H1 (cell line): ENCODE measurements at regions not wholly inside any gene's neighbourhood (a gene's known extent, or its start where the extent isn't known, plus 50 kb on each side); places are given as distances from the start of the nearest gene placed in this dataset.
"Not testable (repeated sequence)": the region's sequence is repeated elsewhere in the genome, so short reads cannot be mapped to it uniquely, and the experiment has no call there.

Experiments used
- CTCF ChIA-PET: fragments of 300-600 bp; sonication (Branson Sonifier 250); formaldehyde crosslinking; loops from one replicate; lab custom pipeline; 2021; ENCODE audit not compliant: partially characterized antibody; lab: Charles Lee
- POLR2A ChIA-PET: fragments of 300-600 bp; sonication (Branson Sonifier 250); formaldehyde crosslinking; loops from one replicate; lab custom pipeline; 2021; ENCODE audit warnings: inconsistent platforms; ENCODE audit not compliant: partially characterized antibody; lab: Charles Lee
- DNase-seq, 2 experiments: peaks; one replicate each; pipeline versions ENCODE4 v3.0.0 to v3.0.0-alpha.2; 2010 to 2022; ENCODE audit warnings: low spot score in 2 of 2, low read depth in 1 of 2, mixed read lengths in 1 of 2
- FAIRE-seq: peaks from 2 replicates; lab custom pipeline; 2011; peaks lifted over from hg19 to GRCh38; lab: Jason Lieb, UNC
- H2AFZ ChIP-seq: 2 replicates; pipeline ENCODE4 v1.8.1; 2012; ENCODE audit warnings: low read length, inconsistent platforms
- H2AK5ac ChIP-seq: 2 replicates; pipeline ENCODE4 v1.6.1; 2013; ENCODE audit warnings: low read depth, low read length
- H2BK120ac ChIP-seq: replicated peaks from 2 replicates; pipeline ENCODE3; 2013; ENCODE audit warnings: low read depth, low read length, inconsistent platforms
- H2BK12ac ChIP-seq: 2 replicates; pipeline ENCODE4 v1.6.1; 2013; ENCODE audit warnings: low read depth, low read length
- H2BK15ac ChIP-seq: 2 replicates; pipeline ENCODE4 v1.6.1; 2013; ENCODE audit warnings: low read length
- H2BK20ac ChIP-seq: 2 replicates; pipeline ENCODE4 v1.6.1; 2013; ENCODE audit warnings: low read length
- H2BK5ac ChIP-seq: 2 replicates; pipeline ENCODE4 v1.6.1; 2013; ENCODE audit warnings: low read depth, low read length
- H3K14ac ChIP-seq: 2 replicates; pipeline ENCODE4 v1.6.1; 2013; ENCODE audit warnings: inconsistent platforms; ENCODE audit not compliant: insufficient read length
- H3K18ac ChIP-seq: 2 replicates; pipeline ENCODE4 v1.6.1; 2013; ENCODE audit warnings: low read length; ENCODE audit errors: extremely low read depth
- H3K23ac ChIP-seq: 2 replicates; pipeline ENCODE4 v1.6.1; 2013; ENCODE audit warnings: inconsistent platforms; ENCODE audit not compliant: insufficient read length
- H3K23me2 ChIP-seq: 2 replicates; pipeline ENCODE4 v1.6.1; 2013; ENCODE audit warnings: low read depth, low read length
- H3K27ac ChIP-seq: 2 replicates; pipeline ENCODE4 v1.6.1; 2011; ENCODE audit warnings: low read depth, low read length, inconsistent platforms
- H3K27me3 ChIP-seq, 4 experiments: replicated peaks in 1 of 4; 1 replicate in 1 of 4; 2 replicates in 3 of 4; pipeline versions ENCODE4 v1.6.1 to v1.8.1; 2011 to 2013; ENCODE audit warnings: low read length in 3 of 4, mild to moderate bottlenecking in 3 of 4, inconsistent platforms in 2 of 4, mixed read lengths in 2 of 4, moderate library complexity in 1 of 4; ENCODE audit not compliant: control insufficient read depth in 3 of 4, insufficient read depth in 3 of 4; ENCODE audit errors: extremely low read depth in 1 of 4
- H3K36me3 ChIP-seq, 4 experiments: 2 replicates each; pipeline versions ENCODE4 v1.6.1 to v1.8.1; 2011 to 2013; ENCODE audit warnings: mild to moderate bottlenecking in 4 of 4, low read length in 3 of 4, moderate library complexity in 2 of 4, control low read depth in 1 of 4, inconsistent platforms in 1 of 4; ENCODE audit not compliant: insufficient read depth in 4 of 4, control insufficient read depth in 2 of 4
- H3K4ac ChIP-seq: replicated peaks from 2 replicates; pipeline ENCODE3; 2013; ENCODE audit warnings: low read length, low read depth, mixed read lengths, inconsistent platforms; ENCODE audit not compliant: insufficient read length
- H3K4me1 ChIP-seq, 4 experiments: replicated peaks in 1 of 4; 1 replicate in 1 of 4; 2 replicates in 3 of 4; pipeline versions ENCODE4 v1.6.1 to v1.8.1; 2011 to 2013; ENCODE audit warnings: low read length in 3 of 4, inconsistent platforms in 2 of 4, mixed read lengths in 1 of 4; ENCODE audit not compliant: insufficient read depth in 4 of 4, control insufficient read depth in 3 of 4
- H3K4me2 ChIP-seq, 2 experiments: 2 replicates each; pipeline versions ENCODE4 v1.6.1 to v1.8.1; 2011 to 2013; ENCODE audit warnings: low read depth in 2 of 2, low read length in 2 of 2, control low read depth in 1 of 2, inconsistent platforms in 1 of 2, mild to moderate bottlenecking in 1 of 2; ENCODE audit not compliant: insufficient read depth in 1 of 2
- H3K4me3 ChIP-seq, 4 experiments: fragments of 200-600, 300-600 bp in 1 of 4; sonication (generic), shearing (Covaris generic), sonication (Bioruptor Twin) in 1 of 4; 2 replicates each; pipeline versions ENCODE4 v1.5.1 to v1.8.1; 2011 to 2016; ENCODE audit warnings: low read length in 4 of 4, low read depth in 3 of 4, control low read depth in 2 of 4, inconsistent platforms in 2 of 4, mild to moderate bottlenecking in 2 of 4, mixed read lengths in 1 of 4, moderate library complexity in 1 of 4; ENCODE audit not compliant: insufficient read depth in 2 of 4; ENCODE audit errors: extremely low read depth in 1 of 4
- H3K56ac ChIP-seq: replicated peaks from 2 replicates; pipeline ENCODE3; 2013; ENCODE audit warnings: low read depth, mild to moderate bottlenecking, mixed read lengths, low read length, inconsistent platforms; ENCODE audit not compliant: insufficient read length
- H3K79me1 ChIP-seq: 2 replicates; pipeline ENCODE4 v1.6.1; 2013; ENCODE audit warnings: low read depth, low read length, control low read depth
- H3K79me2 ChIP-seq, 2 experiments: 2 replicates each; pipeline versions ENCODE4 v1.6.1 to v1.8.1; 2012 to 2013; ENCODE audit warnings: low read length in 2 of 2, mild to moderate bottlenecking in 2 of 2, inconsistent platforms in 1 of 2; ENCODE audit not compliant: insufficient read depth in 2 of 2, control insufficient read depth in 1 of 2
- H3K9ac ChIP-seq, 4 experiments: replicated peaks in 1 of 4; 1 replicate in 1 of 4; 2 replicates in 3 of 4; pipeline versions ENCODE4 v1.6.1 to v1.8.1; 2011 to 2013; ENCODE audit warnings: low read depth in 3 of 4, low read length in 3 of 4, control low read depth in 2 of 4, mild to moderate bottlenecking in 2 of 4, moderate library complexity in 2 of 4, inconsistent platforms in 1 of 4; ENCODE audit errors: extremely low read depth in 1 of 4
- H3K9me3 ChIP-seq, 2 experiments: 2 replicates each; pipeline versions ENCODE4 v1.6.1 to v1.8.1; 2012 to 2013; ENCODE audit warnings: mild to moderate bottlenecking in 2 of 2, moderate library complexity in 2 of 2, control low read depth in 1 of 2, inconsistent platforms in 1 of 2, low read depth in 1 of 2, low read length in 1 of 2, mixed read lengths in 1 of 2; ENCODE audit not compliant: insufficient read depth in 2 of 2
- H4K20me1 ChIP-seq, 2 experiments: replicated peaks in 1 of 2; 2 replicates each; pipeline versions ENCODE3 to v1.8.1; 2011 to 2013; ENCODE audit warnings: inconsistent platforms in 2 of 2, low read length in 2 of 2, mild to moderate bottlenecking in 1 of 2; ENCODE audit not compliant: insufficient read depth in 2 of 2, control insufficient read depth in 1 of 2
- H4K5ac ChIP-seq: 2 replicates; pipeline ENCODE4 v1.6.1; 2013; ENCODE audit warnings: low read length, low read depth, mixed read lengths, inconsistent platforms; ENCODE audit not compliant: insufficient read length
- H4K8ac ChIP-seq: 2 replicates; pipeline ENCODE4 v1.8.0; 2013; ENCODE audit warnings: mild to moderate bottlenecking, moderate library complexity, low read length, inconsistent platforms; ENCODE audit not compliant: insufficient read depth; ENCODE audit errors: extremely low read depth
- H4K91ac ChIP-seq: replicated peaks from 2 replicates; pipeline ENCODE3; 2013; ENCODE audit warnings: low read length, mixed read lengths, inconsistent platforms; ENCODE audit not compliant: insufficient read length
- WGBS, 2 experiments: shearing (Covaris generic) in 1 of 2; methylation state at CpG; one replicate each; pipeline versions ENCODE4 v1.1.6 to v1.1.7; 2013 to 2015; ENCODE audit warnings: low lambda C conversion rate in 2 of 2, mixed read lengths in 2 of 2, inconsistent platforms in 1 of 2, low coverage in 1 of 2, missing lambda C conversion rate in 1 of 2; ENCODE audit not compliant: insufficient replicate concordance in 2 of 2, insufficient coverage in 1 of 2, insufficient read length in 1 of 2; ENCODE audit errors: extremely low coverage in 1 of 2, missing lambda C conversion rate in 1 of 2; 5-methylcytosine and 5-hydroxymethylcytosine counted together

DNA sequence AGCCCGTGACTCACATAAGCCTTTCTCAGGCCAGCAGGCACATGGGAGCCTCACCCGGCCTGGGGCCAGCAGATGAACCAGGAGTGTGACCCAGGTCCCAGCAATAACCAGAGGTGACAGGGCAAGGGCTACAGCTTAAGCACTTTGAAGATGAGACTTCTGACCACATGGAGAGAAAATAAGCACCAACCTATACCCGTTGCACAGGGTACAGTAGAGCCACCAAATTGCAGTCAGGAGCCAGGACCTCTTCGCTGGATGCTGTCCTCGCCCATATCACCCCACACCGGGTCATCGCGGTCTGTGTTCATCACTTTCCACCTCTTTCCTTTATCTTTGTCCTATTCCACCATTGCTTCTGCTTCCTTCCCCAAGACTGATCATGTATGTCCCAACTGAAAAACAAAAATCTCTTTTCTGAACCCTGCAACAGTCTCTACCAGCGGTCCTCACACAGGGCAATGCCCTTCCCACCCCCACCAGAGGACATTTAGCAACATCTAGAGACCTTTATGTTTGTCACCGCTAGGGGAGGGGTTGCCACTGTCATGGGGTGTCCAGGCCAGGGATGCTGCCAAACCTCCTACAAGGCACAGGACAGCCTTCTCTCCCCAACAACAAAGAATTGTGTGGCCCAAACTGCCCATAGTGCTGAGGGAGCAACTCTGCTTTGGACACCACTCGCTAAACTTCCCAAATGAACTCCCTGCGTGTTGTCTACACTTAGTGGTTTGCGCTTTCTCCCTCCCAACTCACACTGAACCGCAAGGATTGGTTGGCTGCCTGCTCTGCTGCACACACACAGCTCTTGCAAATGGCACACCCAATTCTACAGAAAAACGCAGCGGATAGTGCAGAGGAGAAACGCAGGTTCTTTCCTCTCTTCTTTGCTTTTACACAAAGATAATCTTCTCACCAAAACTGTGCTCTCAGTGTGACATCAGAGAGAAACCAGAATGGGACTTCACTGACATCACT is 219.4 kb upstream of the FRG1 start:
- H2BK20ac ChIP-seq, H3K56ac ChIP-seq, H3K36me3 ChIP-seq, H3K9ac ChIP-seq, H3K27ac ChIP-seq, H3K4ac ChIP-seq, H4K91ac ChIP-seq, H4K8ac ChIP-seq, H4K5ac ChIP-seq, H2BK120ac ChIP-seq, H3K23me2 ChIP-seq, H3K14ac ChIP-seq, POLR2A ChIA-PET, H2AFZ ChIP-seq, H3K27me3 ChIP-seq, FAIRE-seq, H4K20me1 ChIP-seq, H2BK5ac ChIP-seq, H2BK12ac ChIP-seq, H3K23ac ChIP-seq, H2AK5ac ChIP-seq, H3K9me3 ChIP-seq, H3K4me1 ChIP-seq, H3K18ac ChIP-seq, H2BK15ac ChIP-seq, DNase-seq, H3K79me2 ChIP-seq, H3K79me1 ChIP-seq: not testable (repeated sequence)
- Histone ChIP-seq H3K4me2 (peak overlapping the region in 1 of 2 experiments; percentile 52; a peak in 1 of 4 replicates), H3K4me3 (peak overlapping the region in 1 of 4 experiments; percentile 48; a peak in 1 of 8 replicates)
- 94% methylated on average over 17 of the region's 17 CpGs; no CpG with 5 or more reads in 1 of the 2 experiments for WGBS, 2 experiments
- CTCF ChIA-PET = interaction anchor here (0.7 kb wide), 1 partner anchor 160 kb away, joined by 3 read pairs; no protein-coding TSS in a partner anchor
